PC-9 (cell line): ENCODE measurements at regions not wholly inside any gene's neighbourhood (a gene's known extent, or its start where the extent isn't known, plus 50 kb on each side); places are given as distances from the start of the nearest gene placed in this dataset.

Source experiments
- CTCF ChIP-seq: fragments of 200-600 bp; sonication (generic); conservative IDR thresholded peaks from 2 replicates; pipeline ENCODE4 v1.6.1; 2017; ENCODE audit warnings: mixed run types, antibody characterized with exemption, mild to moderate bottlenecking, moderate library complexity
- EZH2 ChIP-seq: fragments of 200-600 bp; sonication (generic); IDR thresholded peaks from 2 replicates; pipeline ENCODE4 v1.8.0; 2017; ENCODE audit warnings: antibody characterized with exemption, low read depth

GRCh38 chr16:63298993-63299392 lies 1262.8 kb upstream of the CDH8 start:
- TF ChIP-seq CTCF (no peak), EZH2 (no peak)
